WERI-Rb-1 (cell line): ENCODE measurements at regions not wholly inside any gene's neighbourhood (a gene's known extent, or its start where the extent isn't known, plus 50 kb on each side); places are given as distances from the start of the nearest gene placed in this dataset.

ENCODE experiments used
- DNase-seq: peaks from one replicate; pipeline ENCODE4 v3.0.0-alpha.2; 2020
- H3K27ac ChIP-seq: fragments of 250-450 bp; sonication (Bioruptor Pico); 2 replicates; pipeline ENCODE4 v1.5.1; 2020; ENCODE audit warnings: mild to moderate bottlenecking, moderate library complexity
- H3K27me3 ChIP-seq: fragments of 250-450 bp; sonication (Bioruptor Pico); 2 replicates; pipeline ENCODE4 v1.5.1; 2021; ENCODE audit warnings: mild to moderate bottlenecking, low read depth, moderate library complexity; ENCODE audit not compliant: insufficient read depth, severe bottlenecking
- H3K36me3 ChIP-seq: fragments of 250-450 bp; sonication (Bioruptor Pico); 2 replicates; pipeline ENCODE4 v1.5.1; 2020; ENCODE audit warnings: mild to moderate bottlenecking, moderate library complexity
- H3K4me3 ChIP-seq: 2 replicates; pipeline ENCODE4 v1.5.1; 2011; ENCODE audit warnings: low read depth, mild to moderate bottlenecking, control low read depth, low read length
- H3K9me3 ChIP-seq: fragments of 250-450 bp; sonication (Bioruptor Pico); 2 replicates; pipeline ENCODE4 v1.5.1; 2021; ENCODE audit warnings: mild to moderate bottlenecking, moderate library complexity; ENCODE audit not compliant: severe bottlenecking
- CTCF ChIP-seq: IDR thresholded peaks from 2 replicates; pipeline ENCODE4 v1.5.1; 2011; ENCODE audit warnings: low read depth, mild to moderate bottlenecking, control low read depth, inconsistent platforms, low read length

GRCh38 chr12:43112101-43112920 is 439.7 kb downstream of the ADAMTS20 start:
- H3K9me3 ChIP-seq, result no peaks in the 10 kb centered on the region
- H3K4me3 ChIP-seq, result no peak overlapping the region
- no peaks in the 10 kb centered on the region for H3K27me3 ChIP-seq
- H3K27ac ChIP-seq, result no peak overlapping the region
- H3K36me3 ChIP-seq, result no peaks in the 10 kb centered on the region
- TF ChIP-seq CTCF, result no peak
- DNase-seq, result no peak

- no peak for TF ChIP-seq CTCF
- H3K36me3 ChIP-seq, result no peaks in the 10 kb centered on the region
- H3K4me3 ChIP-seq, result no peak overlapping the region
- no peak overlapping the region for H3K27ac ChIP-seq
- no peaks in the 10 kb centered on the region for H3K9me3 ChIP-seq
- DNase-seq, result peak; percentile 6
- no peaks in the 10 kb centered on the region for H3K27me3 ChIP-seq
Measured at GRCh38 chr12:43111608-43112007, 440.4 kb downstream of the ADAMTS20 start.

GRCh38 chr12:43109631-43110345 is 442.2 kb downstream of the ADAMTS20 start:
- no peak overlapping the region for H3K27ac ChIP-seq
- DNase-seq, result no peak

GRCh38 chr12:43108656-43109055 is 443.3 kb downstream of the ADAMTS20 start:
- H3K36me3 ChIP-seq, result no peaks in the 10 kb centered on the region
- H3K4me3 ChIP-seq, result no peak overlapping the region
- no peak for DNase-seq
- no peaks in the 10 kb centered on the region for H3K9me3 ChIP-seq
- H3K27me3 ChIP-seq, result no peaks in the 10 kb centered on the region
- no peak overlapping the region for H3K27ac ChIP-seq
- TF ChIP-seq CTCF, result no peak

More at GRCh38 chr12:43109631-43110345, 442.2 kb downstream of the ADAMTS20 start:
- Histone ChIP-seq H3K27me3 (no peaks in the 10 kb centered on the region), H3K36me3 (no peaks in the 10 kb centered on the region), H3K4me3 (no peak overlapping the region), H3K9me3 (no peaks in the 10 kb centered on the region)
- TF ChIP-seq CTCF, result no peak

GRCh38 chr12:43107026-43107775 is 444.8 kb downstream of the ADAMTS20 start:
- H3K27me3 ChIP-seq, result no peaks in the 10 kb centered on the region
- DNase-seq, result no peak
- H3K36me3 ChIP-seq, result no peaks in the 10 kb centered on the region
- no peak for TF ChIP-seq CTCF
- H3K27ac ChIP-seq, result no peak overlapping the region
- H3K4me3 ChIP-seq, result no peak overlapping the region
- no peaks in the 10 kb centered on the region for H3K9me3 ChIP-seq
